ENCODE measurements at regions not wholly inside any gene's neighbourhood (a gene's known extent, or its start where the extent isn't known, plus 50 kb on each side); places are given as distances from the start of the nearest gene placed in this dataset.

GRCh38 chr1:227469708-227470107 lies 93.6 kb upstream of the ZNF678 start:
- no peak for TF ChIP-seq TCF12 (IDR thresholded peaks at IDR 0.05)
- TF ChIP-seq CTCF (IDR thresholded peaks at IDR 0.05), result no peak
- no peak for TF ChIP-seq GABPA (IDR thresholded peaks at IDR 0.05; ENCODE audit: low read depth)
- TF ChIP-seq SIN3A (IDR thresholded peaks at IDR 0.05; ENCODE audit: borderline replicate concordance, low read depth, low read length), result no peak
- TF ChIP-seq TEAD4 (IDR thresholded peaks at IDR 0.05; ENCODE audit: borderline replicate concordance, insufficient read depth), result no peak
- TF ChIP-seq, protein P1, sequence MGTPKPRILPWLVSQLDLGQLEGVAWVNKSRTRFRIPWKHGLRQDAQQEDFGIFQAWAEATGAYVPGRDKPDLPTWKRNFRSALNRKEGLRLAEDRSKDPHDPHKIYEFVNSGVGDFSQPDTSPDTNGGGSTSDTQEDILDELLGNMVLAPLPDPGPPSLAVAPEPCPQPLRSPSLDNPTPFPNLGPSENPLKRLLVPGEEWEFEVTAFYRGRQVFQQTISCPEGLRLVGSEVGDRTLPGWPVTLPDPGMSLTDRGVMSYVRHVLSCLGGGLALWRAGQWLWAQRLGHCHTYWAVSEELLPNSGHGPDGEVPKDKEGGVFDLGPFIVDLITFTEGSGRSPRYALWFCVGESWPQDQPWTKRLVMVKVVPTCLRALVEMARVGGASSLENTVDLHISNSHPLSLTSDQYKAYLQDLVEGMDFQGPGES (IDR thresholded peaks at IDR 0.05; ENCODE audit: low read depth, low read length), result no peak
- no peak for TF ChIP-seq RXRA (IDR thresholded peaks at IDR 0.05; ENCODE audit: borderline replicate concordance, low read depth)
- TF ChIP-seq FOXJ3 (CRISPR knock-in tag; IDR thresholded peaks at IDR 0.05), result no peak
- TF ChIP-seq PBX3 (IDR thresholded peaks at IDR 0.05), result no peak
- no peak for TF ChIP-seq FOXM1 (IDR thresholded peaks at IDR 0.05; ENCODE audit: low read depth)
- no peak for TF ChIP-seq USF1 (IDR thresholded peaks at IDR 0.05; ENCODE audit: borderline replicate concordance, low read depth)
- no peak for TF ChIP-seq GATA2 (CRISPR knock-in tag; IDR thresholded peaks at IDR 0.05)
- TF ChIP-seq MXI1 (IDR thresholded peaks at IDR 0.05; ENCODE audit: low read depth, low read length), result no peak
- TF ChIP-seq RCOR1 (IDR thresholded peaks at IDR 0.05; ENCODE audit: low read length), result no peak
- TF ChIP-seq TAF1 (IDR thresholded peaks at IDR 0.05; ENCODE audit: borderline replicate concordance, low read depth, low read length), result no peak
- TF ChIP-seq FOSL2 (IDR thresholded peaks at IDR 0.05; ENCODE audit: borderline replicate concordance, low read depth), result no peak
- DNase-seq, result no peak
- H3K27me3 ChIP-seq (ENCODE audit: insufficient read depth), result no peaks in the 10 kb centered on the region
- no peaks in the 10 kb centered on the region for H3K79me2 ChIP-seq (ENCODE audit: insufficient read depth)
- H2AFZ ChIP-seq (ENCODE audit: low read depth), result no peak overlapping the region
- no peaks in the 10 kb centered on the region for H4K20me1 ChIP-seq (ENCODE audit: insufficient read depth)
- no peaks in the 10 kb centered on the region for H3K4me1 ChIP-seq (ENCODE audit: control insufficient read depth in 1 of 2, insufficient read depth in 2 of 2, low read depth in 1 of 2, low read length in 1 of 2)
- H3K36me3 ChIP-seq (replicated peaks in 1 of 2; ENCODE audit: control insufficient read depth in 1 of 2, insufficient read depth in 2 of 2, low read length in 1 of 2), result no peaks in the 10 kb centered on the region
- CTCF ChIA-PET, result no interaction called here
- no peak overlapping the region for H3K4me2 ChIP-seq
- H3K9me3 ChIP-seq, result no peaks in the 10 kb centered on the region
- H3K27ac ChIP-seq (ENCODE audit: low read depth in 2 of 2, low read length in 1 of 2), result no peak overlapping the region
- no peak overlapping the region for H3K4me3 ChIP-seq (ENCODE audit: low read depth in 2 of 2, low read length in 1 of 2)
- 2% methylated on average over 3 of the region's 3 CpGs for WGBS (ENCODE audit: low lambda C conversion rate)
- no peaks in the 10 kb centered on the region for H3K9me2 ChIP-seq
- POLR2A ChIA-PET, result no interaction called here
- H3K9ac ChIP-seq, result no peak overlapping the region
- no peaks in the 10 kb centered on the region for H3F3A ChIP-seq (replicated peaks; ENCODE audit: insufficient read depth)
